ENCODE measurements at regions not wholly inside any gene's neighbourhood (a gene's known extent, or its start where the extent isn't known, plus 50 kb on each side); places are given as distances from the start of the nearest gene placed in this dataset.

- TF ChIP-seq CTCF (IDR thresholded peaks at IDR 0.05; ENCODE audit: low read depth, low read length, missing input control) = no peak
- TF ChIP-seq JUND (IDR thresholded peaks at IDR 0.05) = no peak
- no peak for TF ChIP-seq RAD21 (IDR thresholded peaks at IDR 0.05)
- no peak for TF ChIP-seq FOXA1 (IDR thresholded peaks at IDR 0.05)
- TF ChIP-seq REST (IDR thresholded peaks at IDR 0.05) = no peak
- TF ChIP-seq GABPA (IDR thresholded peaks at IDR 0.05 in 1 of 2, conservative IDR thresholded peaks at IDR 0.05 in 1 of 2) = no peak
- no peak for TF ChIP-seq TAF1 (conservative IDR thresholded peaks at IDR 0.05)
- no peak for TF ChIP-seq MAX (IDR thresholded peaks at IDR 0.05)
- TF ChIP-seq RXRA (IDR thresholded peaks at IDR 0.05) = no peak
- TF ChIP-seq NR2F2 (IDR thresholded peaks at IDR 0.05) = no peak
- no peak for TF ChIP-seq ZBTB33 (IDR thresholded peaks at IDR 0.05)
- no peak for TF ChIP-seq HNF4G (IDR thresholded peaks at IDR 0.05)
- no peak for TF ChIP-seq HNF4A (conservative IDR thresholded peaks at IDR 0.05)
These were observed 157.8 kb downstream of the NXNL2 start for GRCh38 chr9:88692827-88693226.

Measured in liver (tissue), 3 donors.